ENCODE measurements at regions not wholly inside any gene's neighbourhood (a gene's known extent, or its start where the extent isn't known, plus 50 kb on each side); places are given as distances from the start of the nearest gene placed in this dataset.

DNA sequence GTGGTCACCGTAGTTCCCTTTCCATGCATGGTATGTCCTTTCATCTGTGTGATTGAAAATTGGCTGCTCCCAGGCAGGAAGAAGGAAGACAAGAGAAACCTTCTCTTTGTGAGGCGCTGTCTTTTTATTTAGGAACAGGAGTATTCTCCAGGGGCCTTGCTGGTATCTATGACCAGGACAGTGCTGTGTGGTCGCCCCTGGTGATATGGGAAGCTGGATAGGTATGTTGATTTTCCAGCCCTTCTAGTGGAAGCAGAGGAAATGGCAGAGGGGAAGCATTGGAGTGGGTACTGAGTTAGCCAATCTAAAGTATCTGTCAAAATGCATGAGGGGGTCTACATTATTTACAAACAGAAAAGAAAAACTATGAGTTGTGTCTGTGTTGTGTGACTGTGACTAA lies 226.6 kb downstream of the MTX2 start:
- TF ChIP-seq, protein P1, sequence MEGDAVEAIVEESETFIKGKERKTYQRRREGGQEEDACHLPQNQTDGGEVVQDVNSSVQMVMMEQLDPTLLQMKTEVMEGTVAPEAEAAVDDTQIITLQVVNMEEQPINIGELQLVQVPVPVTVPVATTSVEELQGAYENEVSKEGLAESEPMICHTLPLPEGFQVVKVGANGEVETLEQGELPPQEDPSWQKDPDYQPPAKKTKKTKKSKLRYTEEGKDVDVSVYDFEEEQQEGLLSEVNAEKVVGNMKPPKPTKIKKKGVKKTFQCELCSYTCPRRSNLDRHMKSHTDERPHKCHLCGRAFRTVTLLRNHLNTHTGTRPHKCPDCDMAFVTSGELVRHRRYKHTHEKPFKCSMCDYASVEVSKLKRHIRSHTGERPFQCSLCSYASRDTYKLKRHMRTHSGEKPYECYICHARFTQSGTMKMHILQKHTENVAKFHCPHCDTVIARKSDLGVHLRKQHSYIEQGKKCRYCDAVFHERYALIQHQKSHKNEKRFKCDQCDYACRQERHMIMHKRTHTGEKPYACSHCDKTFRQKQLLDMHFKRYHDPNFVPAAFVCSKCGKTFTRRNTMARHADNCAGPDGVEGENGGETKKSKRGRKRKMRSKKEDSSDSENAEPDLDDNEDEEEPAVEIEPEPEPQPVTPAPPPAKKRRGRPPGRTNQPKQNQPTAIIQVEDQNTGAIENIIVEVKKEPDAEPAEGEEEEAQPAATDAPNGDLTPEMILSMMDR (IDR thresholded peaks at IDR 0.05 in 4 of 5, conservative IDR thresholded peaks at IDR 0.05 in 1 of 5), result no peak
- no peak for TF ChIP-seq POLR2A (IDR thresholded peaks at IDR 0.05)
